IPS DF 4.7 (cell line): ENCODE measurements at regions not wholly inside any gene's neighbourhood (a gene's known extent, or its start where the extent isn't known, plus 50 kb on each side); places are given as distances from the start of the nearest gene placed in this dataset.

Experiments used
- DNase-seq: peaks from one replicate; pipeline ENCODE4 v3.0.0-alpha.2; 2013; ENCODE audit warnings: low spot score; ENCODE audit errors: extremely low read depth

DNA sequence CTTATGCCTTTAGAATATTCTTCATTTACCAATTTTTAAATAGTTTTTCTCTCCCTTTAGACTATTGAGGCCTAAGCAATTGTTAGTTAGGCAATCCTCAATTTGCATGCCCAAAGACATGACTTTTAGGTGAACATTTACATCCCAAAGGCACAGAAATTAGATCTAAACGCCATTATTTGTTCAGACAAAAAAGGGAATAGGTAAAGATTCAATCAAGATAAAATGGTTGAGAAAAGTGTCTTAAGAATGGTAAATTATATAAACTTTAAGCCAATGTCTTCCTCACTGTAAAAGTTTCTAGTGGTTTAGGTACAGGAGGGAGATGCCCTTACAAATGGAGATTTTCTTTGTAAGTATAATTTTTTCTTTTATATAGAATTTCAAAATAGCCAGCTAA, 50.2 kb upstream of the MME start:
- DNase-seq: no peak

DNA sequence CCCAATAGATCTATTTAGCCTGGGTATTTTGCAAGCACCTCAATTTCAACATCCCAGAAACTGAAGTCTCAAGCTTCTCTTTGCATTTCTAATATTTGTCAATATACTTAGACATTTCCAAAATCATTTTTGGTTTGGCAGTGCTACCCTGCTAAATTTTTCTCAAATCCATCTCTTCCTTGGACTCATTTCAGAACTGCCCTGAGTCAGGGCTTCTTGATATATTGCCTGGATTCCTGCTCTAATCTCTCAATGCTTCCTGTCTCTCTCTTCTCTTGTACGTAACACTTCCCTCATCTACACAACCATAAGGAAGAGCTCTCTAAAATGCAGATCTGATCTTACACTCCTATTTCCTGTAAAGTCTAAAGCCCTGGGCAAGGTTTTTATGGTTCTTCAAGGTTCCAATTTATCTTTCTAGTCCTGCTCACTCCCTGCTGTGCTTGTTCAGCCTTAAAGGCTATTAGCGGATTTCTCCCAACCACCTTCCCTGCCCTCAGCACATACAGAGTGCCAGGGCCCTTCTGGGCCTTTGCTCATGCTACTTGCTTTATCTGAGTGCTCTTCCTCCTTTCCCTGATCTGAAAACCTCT, 53.0 kb upstream of the MME start:
- DNase-seq: no peak

DNA sequence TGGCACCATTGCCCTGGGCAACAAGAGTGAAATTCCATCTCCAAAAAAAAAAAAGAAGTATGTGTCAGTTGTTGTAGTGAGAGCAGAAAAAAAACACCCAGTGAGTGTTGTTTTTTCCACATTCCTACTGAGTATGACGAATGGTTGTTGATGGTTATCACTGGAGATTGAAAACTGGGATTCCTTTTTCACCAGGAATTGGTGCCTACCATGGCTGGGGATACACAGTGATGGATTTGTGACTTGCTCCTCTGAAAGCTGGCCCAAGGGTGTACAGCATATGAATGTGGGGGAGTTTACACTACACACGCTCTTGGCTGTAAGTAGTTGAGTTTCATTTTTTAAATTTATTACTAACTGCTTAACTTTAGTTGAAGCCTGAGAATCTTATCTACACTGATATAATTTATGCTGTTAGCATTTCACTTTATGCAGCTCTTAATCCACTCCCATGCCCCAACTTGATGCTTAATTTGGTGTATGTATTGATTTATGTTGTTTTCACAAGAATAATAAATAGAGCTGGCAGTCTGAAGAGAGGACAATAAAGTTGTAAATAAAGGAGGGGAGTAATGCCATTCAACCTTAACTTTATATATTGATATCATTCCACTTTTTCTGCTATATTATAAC, 56.0 kb upstream of the MME start:
- DNase-seq: no peak

DNA sequence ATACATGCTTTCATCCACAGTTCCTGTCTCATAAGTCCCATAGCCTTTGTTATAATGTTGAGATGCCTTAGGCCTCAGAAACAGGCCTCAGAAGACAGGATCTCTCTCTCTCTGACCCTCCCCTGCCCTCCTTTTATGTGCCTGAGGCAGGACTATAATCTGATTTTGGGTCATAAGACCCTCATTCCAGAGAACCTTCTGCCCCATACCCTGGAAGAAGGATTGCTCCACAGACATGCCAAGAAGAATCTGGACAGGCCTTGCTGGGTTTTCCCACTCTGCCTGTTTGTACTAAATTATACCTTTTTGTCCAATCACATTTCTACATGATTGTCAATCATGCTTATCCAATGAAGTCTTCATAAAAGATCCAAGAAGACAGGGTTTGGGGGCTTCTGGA, 57.2 kb upstream of the MME start:
- DNase-seq: no peak

DNA sequence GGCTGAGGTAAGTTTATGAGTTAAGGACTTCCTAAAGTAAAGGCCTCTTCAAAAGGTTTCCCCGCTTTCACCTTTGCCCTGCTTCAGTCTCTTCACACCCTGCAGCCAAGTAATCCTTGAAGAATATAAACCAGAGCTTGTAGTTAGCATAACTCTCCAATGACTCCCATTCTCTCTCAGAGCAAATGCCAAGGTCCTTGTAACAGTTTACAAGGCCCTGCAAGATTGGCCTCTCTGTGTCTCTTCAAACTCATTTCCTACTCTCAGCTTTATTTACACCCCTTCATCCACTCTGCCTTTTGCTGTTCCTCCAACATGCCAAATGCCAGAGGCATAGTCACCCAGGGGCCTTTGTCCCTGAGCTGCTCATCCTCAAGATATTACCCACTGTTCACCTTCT, 60.5 kb upstream of the MME start:
- no peak for DNase-seq

DNA sequence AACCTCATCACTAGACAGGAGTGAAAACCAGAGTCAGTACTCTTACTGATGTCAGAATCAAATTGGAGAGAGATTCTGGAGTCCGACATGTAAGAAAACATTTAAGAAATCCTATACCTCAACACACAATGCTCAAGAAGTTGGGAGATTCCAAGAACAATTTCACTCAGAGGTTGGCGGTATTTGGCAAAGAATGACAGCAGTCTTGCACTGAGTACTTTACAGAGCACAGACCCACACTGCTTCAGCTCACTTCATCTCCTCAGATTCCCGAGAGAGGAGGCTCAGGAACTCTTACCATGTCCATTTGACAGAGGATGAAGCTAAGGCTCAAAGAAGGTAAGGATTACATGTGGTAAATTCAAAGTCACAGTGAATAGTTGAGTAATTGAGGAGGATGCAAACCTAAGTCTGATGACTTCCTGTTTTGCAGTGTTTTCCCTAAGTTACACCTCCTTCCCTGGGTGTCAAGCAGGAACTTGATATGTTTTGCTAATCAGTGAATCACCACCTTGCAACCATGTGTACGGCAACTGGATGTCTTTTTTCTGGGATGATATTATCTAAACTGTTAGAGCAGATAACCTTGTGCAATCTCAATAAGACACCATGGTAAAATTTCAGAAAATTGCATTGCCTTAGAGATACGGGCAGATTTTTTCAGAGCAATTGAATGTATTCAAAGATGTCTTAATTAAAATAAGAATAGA, 61.3 kb upstream of the MME start:
- no peak for DNase-seq

DNA sequence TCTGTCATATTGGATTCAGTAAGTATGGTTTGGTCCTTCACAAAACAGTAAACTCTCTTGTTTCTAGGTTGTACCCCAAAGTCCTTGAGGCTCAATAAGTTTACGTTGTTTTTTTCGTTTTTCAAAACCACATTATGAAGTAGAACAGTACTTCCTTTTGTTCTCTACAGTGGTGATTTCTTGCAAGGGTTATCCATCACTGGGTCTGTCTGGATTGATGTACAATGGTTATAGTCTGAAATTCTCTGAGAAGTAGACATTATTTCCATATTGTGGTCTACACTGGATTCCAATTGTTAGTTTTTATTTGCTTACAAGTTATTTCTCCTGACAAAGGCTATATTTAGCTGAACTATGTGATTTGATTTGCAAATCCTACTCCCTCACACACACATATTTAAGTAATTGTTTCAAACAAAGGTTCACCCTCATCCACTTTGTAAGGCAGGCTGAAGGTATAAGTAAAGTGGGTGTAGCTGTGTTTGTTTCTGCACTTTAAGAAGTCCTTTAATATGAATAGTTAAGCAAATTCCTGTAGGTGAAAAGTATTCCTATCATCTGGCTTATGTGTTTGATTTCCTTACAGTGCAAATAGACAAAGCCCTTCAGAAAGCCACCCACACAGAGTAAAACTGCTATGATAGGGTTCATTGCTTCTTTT, 64.2 kb upstream of the MME start:
- no peak for DNase-seq

DNA sequence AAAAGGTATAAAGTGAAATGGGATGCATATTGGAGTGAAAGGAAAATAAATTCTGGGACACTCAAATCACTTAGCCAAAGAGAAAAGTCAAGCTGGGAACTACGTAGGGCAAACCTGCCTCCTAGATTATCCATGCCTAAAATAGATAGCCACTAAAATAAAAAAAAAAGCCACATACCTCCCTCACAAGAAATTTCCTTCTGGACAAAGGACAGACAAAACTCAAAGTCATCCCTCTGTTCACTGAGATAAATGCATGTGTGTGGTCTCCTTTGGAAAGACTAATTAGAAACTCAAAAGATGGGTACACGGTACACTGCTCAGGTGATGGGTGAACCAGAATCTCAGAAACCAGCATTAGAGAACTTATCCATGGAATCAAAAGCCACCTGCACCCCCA, 65.2 kb upstream of the MME start:
- DNase-seq: no peak

DNA sequence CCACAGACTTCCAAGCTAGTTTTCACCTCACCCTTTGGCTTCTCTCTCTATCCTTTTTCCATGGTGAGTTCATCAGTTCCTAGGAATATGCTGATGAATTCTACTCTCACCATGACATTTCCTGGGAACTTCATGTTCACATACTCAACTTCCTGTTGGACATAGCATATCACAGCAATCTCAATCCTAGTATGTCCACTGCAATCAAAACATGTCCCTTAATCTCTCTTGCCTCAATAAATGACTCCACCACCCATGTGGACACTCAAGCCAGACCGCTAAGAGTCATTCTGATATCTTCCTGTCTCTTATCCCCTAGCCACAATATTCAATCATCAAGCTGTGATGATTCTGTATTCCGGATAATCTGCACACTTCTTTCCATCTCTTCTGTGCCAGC, 66.7 kb upstream of the MME start:
- no peak for DNase-seq

DNA sequence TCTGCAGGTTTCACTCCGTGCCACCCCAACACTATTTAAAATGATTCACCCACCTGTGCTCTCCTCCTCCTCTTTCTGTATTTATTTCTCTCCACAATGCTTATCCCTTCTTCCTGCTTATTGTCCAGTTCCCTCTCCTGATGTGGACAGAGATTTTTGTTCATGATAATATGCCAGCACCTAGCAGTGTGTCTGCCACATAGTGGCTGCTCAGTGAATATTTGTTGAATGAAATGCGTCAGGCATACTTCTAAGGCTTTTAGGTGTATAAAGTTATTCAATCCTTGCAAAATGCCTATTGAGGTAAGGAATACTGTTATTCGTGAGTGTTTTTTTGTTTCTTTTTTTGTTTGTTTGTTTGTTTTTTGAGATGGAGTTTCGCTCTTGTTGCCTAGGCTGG, 67.5 kb upstream of the MME start:
- DNase-seq: no peak

DNA sequence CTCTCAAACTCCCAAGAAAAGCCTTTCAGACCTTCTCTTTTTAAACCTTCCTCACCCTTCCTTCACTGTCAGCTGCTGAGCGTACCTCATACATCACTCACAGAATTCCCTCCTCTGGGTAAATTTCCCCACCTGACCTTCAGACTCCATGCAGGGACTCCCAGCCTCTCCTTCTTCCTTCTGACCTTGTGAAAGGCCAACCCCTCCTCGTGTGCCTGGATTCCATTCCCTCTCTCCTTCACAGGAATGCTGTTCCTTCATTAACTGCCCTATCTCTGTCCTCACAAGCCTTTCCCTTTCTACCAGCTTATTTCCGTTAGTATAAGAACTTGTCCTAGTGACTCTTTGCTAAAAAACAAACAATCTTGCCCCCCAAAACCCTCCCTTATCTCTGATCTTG, 69.7 kb upstream of the MME start:
- no peak for DNase-seq

DNA sequence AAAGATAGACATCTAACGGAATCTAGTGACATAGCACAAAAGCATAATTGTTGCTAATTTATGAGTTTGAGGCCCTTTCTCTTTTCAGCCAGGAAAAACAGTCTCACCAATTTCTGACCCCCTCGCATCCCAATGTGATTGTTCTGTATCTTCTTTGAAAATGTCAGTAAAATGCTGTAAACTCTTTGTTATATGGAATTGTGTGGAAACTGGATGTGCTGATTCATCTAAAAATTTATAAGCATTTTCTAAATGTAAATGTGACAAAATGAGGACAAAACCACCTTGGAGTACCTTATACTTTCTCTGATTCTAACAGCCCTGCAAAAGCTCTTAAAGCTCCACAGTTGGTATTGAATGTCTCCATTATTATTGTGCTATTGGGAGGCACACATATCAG, 70.9 kb upstream of the MME start:
- no peak for DNase-seq

DNA sequence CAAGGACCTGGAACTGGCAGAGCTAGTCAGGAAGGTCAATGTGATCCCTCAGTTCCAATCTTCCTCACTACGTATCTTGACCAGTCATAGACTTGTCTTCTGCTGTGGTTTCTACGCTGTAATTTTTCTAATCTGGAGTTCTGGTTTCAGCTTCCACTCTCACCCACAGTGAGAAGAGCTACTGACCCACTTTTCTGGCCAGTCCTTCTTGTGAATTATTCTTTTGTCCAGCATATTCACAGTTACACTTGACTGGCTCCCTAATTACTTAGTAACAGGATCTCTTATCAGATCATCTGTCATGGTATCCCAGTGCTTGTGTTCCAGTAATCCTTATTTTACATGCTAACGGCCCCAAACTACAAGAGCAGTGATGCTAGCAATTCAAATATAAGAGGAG, 72.4 kb upstream of the MME start:
- no peak for DNase-seq

DNA sequence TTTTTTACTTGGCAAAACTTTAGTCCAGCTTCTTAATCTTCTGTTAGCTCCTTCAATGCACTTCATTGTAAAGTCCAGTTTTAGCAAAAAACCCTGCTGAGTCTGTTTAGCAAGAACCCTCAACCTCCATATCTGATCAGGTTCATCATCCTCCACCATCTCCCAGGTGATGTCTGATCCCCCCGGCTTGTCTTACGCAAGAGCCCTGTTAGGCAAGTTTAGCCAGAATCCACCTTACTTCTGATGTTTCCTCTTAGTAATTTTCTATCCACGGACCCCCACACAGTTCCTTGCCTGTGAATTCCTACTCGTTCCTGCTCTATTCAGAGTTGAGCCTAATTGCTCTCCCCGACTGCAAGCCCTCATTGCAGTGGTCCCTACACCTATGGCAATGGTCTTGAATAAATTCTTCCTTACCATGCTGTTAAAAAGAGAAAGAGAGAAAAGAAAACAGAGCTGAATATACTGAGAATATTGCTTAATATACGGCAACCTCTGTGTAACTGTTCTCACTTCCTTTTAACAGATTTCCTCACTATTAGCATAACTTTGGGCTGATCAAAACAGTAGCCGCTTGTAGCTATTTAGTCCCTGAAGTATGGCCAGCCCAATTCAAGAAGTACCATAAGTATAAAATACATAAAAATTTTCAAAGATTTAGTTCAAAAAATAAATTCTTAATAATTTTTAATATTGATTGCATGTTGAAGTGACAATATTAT, 78.7 kb upstream of the MME start:
- no peak for DNase-seq

DNA sequence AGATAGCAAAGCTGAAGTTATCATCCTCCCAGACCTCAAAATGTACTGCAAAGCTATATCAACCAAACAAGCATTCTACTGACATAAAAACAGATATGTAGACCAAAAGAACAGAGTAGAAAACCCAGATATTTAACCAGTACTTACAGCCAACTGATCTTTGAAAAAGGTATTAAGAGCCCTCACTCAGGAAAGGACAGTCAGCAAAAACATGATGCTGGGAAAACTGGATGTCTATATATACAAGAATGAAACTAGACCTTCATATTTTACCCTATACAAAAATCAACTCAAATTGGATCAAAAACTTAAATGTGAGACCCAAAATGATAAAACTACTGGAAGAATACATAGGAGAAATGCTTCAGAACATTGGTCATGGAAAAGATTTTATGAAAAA, 87.5 kb upstream of the MME start:
- DNase-seq: no peak

DNA sequence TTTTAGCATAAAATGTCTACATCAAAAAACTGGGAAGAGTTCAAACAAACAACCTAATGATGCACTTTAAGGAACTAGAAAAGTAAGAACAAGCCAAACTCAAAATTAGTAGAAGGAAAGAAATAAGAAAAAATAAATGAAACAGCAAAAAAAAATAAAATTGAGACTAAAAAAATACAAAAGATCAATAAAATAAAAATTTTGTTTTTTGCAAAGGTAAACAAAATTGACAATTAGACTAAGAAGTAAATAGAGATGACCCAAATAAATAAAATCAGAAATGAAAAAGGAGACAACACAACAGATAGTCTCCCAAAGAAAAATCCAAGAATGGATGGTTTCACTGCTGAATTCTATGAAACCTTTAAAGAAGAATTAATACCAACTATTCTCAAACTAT, 89.6 kb upstream of the MME start:
- DNase-seq: no peak

DNA sequence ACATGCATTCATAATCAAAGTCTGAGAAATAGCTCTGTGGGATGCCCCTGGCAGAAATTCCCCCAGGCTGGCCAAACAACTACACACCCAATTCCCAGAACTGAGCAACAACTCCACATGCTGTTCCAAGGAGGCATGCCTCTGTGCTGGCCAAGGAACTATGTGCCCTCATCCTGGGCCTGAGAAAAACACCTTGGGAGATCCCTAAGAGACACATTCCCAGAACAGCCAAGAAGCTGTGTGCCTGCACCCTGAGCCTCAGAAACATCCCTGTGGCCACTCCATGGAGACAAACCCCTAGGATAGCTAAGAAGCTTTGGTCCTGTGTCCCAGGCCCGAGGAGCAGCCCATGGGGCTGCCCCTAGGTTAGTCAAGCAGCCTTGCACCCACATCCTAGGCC, 92.3 kb upstream of the MME start:
- no peak for DNase-seq

DNA sequence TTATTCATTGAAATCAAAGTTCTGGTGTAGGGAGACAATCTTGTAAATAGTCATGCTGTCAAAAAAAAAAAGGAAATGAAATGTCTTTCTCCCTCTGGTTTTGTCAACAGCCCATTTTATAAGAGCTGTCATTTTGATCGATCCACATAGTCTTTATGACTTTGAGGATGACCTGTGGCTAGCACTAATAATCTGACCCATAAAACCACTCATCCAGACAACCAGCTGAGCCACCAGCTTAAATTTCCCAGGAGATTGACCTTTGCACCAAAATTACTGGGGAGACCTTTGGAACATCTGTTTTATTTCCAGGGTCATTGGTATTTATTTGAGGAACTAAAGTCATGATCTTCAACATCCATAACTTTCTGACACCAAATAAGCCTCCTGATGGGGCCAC, 98.5 kb upstream of the MME start:
- no peak for DNase-seq

DNA sequence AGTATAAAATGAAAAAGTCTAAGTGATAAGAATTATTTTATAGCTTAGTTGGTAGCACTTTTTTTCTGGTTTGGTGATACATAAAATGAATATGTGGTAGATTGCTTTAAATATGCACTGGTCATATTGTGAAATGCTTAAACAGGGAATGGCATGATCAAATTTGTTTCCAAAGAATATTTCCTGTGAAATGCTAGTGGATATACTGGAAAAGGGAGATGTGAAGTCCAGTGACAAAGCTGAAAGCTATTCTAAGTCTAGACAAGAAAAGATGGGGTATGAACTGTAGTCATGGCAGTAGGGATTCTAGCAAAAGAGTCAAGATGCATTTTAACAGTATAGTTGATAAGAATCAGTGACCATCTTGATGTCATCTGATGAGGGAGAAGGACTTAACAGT, 98.9 kb upstream of the MME start:
- DNase-seq: no peak

DNA sequence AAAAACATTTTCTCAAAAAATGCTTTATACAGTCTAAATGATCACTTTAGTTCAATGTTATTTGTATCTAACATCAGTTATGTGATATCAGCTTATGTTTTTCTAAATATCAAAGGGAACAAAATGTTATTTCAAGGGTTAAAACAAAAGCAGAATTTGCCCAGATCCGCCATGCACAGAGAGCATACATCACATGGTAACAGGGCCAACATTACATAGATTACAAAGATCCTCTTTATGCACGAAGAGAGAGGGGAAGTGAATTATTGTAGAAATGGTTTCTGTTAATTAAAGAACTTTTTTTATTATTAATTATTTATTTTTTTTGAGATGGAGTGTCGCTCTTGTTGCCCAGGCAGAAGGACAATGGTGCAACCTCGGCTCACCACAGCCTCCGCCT, 100.8 kb upstream of the MME start:
- no peak for DNase-seq

DNA sequence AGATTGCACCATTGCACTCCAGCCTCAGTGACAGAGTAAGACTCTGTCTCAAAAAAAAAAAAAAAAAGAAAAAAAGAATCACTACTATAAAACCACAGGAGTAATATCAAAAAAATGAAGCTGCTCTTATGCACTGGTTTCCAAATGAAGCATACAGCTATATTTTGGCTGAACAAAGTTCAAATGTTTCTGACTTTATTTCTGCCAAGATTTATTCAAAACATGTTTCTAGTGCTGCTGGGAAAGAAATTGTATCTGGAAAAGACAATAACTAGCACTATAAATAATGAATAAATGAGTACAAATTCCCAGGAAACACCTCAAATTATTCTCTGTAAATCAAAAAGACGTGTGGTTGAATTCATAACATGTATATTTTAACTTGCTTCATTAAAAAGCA, 102.5 kb upstream of the MME start:
- DNase-seq: no peak
